ENCODE measurements at regions not wholly inside any gene's neighbourhood (a gene's known extent, or its start where the extent isn't known, plus 50 kb on each side); places are given as distances from the start of the nearest gene placed in this dataset.
"Not testable (repeated sequence)": the region's sequence is repeated elsewhere in the genome, so short reads cannot be mapped to it uniquely, and the experiment has no call there.

DNA sequence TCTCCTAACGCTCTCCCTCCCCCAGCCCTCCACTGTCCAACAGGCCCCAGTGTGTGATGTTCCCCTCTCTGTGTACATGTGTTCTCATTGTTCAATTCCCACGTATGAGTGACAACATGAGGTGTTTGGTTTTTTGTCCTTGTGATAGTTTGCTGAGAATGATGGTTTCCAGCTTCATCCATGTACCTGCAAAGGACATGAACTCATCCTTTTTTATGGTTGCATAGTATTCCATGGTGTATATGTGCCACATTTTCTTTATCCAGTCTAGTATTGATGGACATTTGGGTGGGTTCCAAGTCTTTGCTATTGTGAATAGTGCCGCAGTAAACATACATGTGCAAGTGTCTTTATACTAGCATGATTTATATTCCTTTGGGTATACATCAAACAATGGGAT lies 347.4 kb downstream of the MAGEE1 start:
- H3K4me3 ChIP-seq (replicated peaks in 1 of 3; ENCODE audit: insufficient read depth in 1 of 3, low read depth in 2 of 3, low read length in 3 of 3); H3K4me2 ChIP-seq (ENCODE audit: low read depth, low read length); H3K36me3 ChIP-seq (replicated peaks in 1 of 2; ENCODE audit: control insufficient read depth in 1 of 2, insufficient read depth in 2 of 2, low read length in 2 of 2); H3K27me3 ChIP-seq (ENCODE audit: control insufficient read depth in 1 of 2, insufficient read depth in 2 of 2, low read length in 2 of 2); H4K20me1 ChIP-seq (ENCODE audit: insufficient read depth, low read length); H3K27ac ChIP-seq (ENCODE audit: extremely low read length, insufficient read depth, low read length); FAIRE-seq; in situ Hi-C loops (cut with HindIII; ENCODE audit: extremely low pct_ligation_motif_present, low pct_unique_long_range_greater_than_20kb); H3K4me1 ChIP-seq (ENCODE audit: insufficient read depth, low read length); DNase-seq (ENCODE audit: low spot score); H2AFZ ChIP-seq (ENCODE audit: low read length); H3K79me2 ChIP-seq (ENCODE audit: insufficient read depth, low read length); ATAC-seq; H3K9ac ChIP-seq (ENCODE audit: insufficient read depth, low read depth, low read length); POLR2A ChIA-PET; CTCF ChIA-PET (ENCODE audit: low intra/inter-chr PET ratio, low total read pairs); BruUV-seq (replicated peaks); H3K9me3 ChIP-seq (ENCODE audit: low read length); intact Hi-C loops (cut with micrococcal nuclease; ENCODE audit: unreplicated experiment): not testable (repeated sequence)
- WGBS (ENCODE audit: low lambda C conversion rate), result 39% methylated on average over 3 of the region's 3 CpGs

DNA sequence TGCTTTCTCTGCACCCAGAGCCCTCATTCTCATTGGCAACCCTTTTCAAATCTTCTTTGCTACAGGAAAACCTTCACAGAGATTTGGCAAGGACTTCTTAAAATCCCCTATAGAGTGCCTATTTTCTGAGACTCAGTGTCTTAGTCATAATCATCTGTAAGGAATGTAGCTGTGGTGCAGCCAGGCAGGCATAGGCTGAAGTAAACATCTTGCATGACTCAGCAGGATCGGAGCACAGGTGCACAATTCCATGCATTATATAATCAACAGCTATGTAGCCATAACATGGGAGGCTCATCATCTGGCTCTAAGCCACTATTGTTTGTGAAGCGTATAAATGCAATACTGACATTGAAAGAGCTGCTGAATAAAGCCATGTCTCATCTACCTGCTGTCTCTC lies 368.8 kb downstream of the MAGEE1 start:
- no CpG with 5 or more reads among the region's 2 CpGs for WGBS (ENCODE audit: low lambda C conversion rate)
- Histone ChIP-seq H3K36me3 (replicated peaks in 1 of 2; ENCODE audit: control insufficient read depth in 1 of 2, insufficient read depth in 2 of 2, low read length in 2 of 2) (no peaks in the 10 kb centered on the region), H2AFZ (ENCODE audit: low read length) (no peak overlapping the region), H3K4me1 (ENCODE audit: insufficient read depth, low read length) (no peaks in the 10 kb centered on the region), H3K4me3 (replicated peaks in 1 of 3; ENCODE audit: insufficient read depth in 1 of 3, low read depth in 2 of 3, low read length in 3 of 3) (no peak overlapping the region), H3K4me2 (ENCODE audit: low read depth, low read length) (no peak overlapping the region), H3K27ac (ENCODE audit: extremely low read length, insufficient read depth, low read length) (no peak overlapping the region), H3K27me3 (ENCODE audit: control insufficient read depth in 1 of 2, insufficient read depth in 2 of 2, low read length in 2 of 2) (no peaks in the 10 kb centered on the region), H4K20me1 (ENCODE audit: insufficient read depth, low read length) (no peaks in the 10 kb centered on the region), H3K79me2 (ENCODE audit: insufficient read depth, low read length) (no peaks in the 10 kb centered on the region), H3K9me3 (ENCODE audit: low read length) (peaks cover 18% of the 10 kb centered on the region), H3K9ac (ENCODE audit: insufficient read depth, low read depth, low read length) (no peak overlapping the region)
- DNase-seq (ENCODE audit: low spot score), result no peak
- CTCF ChIA-PET (ENCODE audit: low intra/inter-chr PET ratio, low total read pairs), result no interaction called here
- no peak for FAIRE-seq
- in situ Hi-C loops (cut with HindIII; ENCODE audit: extremely low pct_ligation_motif_present, low pct_unique_long_range_greater_than_20kb), result no loop called here
- intact Hi-C loops (cut with micrococcal nuclease; ENCODE audit: unreplicated experiment), result no loop called here
- TF ChIP-seq ZNF558 (CRISPR knock-in tag; IDR thresholded peaks at IDR 0.05; ENCODE audit: borderline replicate concordance) (no peak), MBNL3 (CRISPR knock-in tag; conservative IDR thresholded peaks at IDR 0.05) (no peak), CBX2 (IDR thresholded peaks at IDR 0.05; ENCODE audit: low read depth, low read length) (no peak), CBX2 (CRISPR knock-in tag; IDR thresholded peaks at IDR 0.05; ENCODE audit: low read depth) (no peak), NR2F2 (IDR thresholded peaks at IDR 0.05; ENCODE audit: borderline replicate concordance, low read depth) (no peak), ZFAT (CRISPR knock-in tag; conservative IDR thresholded peaks at IDR 0.05) (no peak)
- POLR2A ChIA-PET, result no interaction called here
- no TSS peak for BruUV-seq (replicated peaks)
- ATAC-seq, result no peak
